GM12892 (cell line): ENCODE measurements at regions not wholly inside any gene's neighbourhood (a gene's known extent, or its start where the extent isn't known, plus 50 kb on each side); places are given as distances from the start of the nearest gene placed in this dataset.

Source experiments
- POLR2A ChIP-seq: IDR thresholded peaks from 2 replicates; pipeline ENCODE4 v1.6.1; 2011; ENCODE audit warnings: low read depth, low read length, control low read depth
- POLR2AphosphoS5 ChIP-seq: IDR thresholded peaks from 2 replicates; pipeline ENCODE4 v1.6.1; 2011; ENCODE audit warnings: low read depth, low read length, control low read depth
- TAF1 ChIP-seq: IDR thresholded peaks from 2 replicates; pipeline ENCODE4 v1.6.1; 2011; ENCODE audit warnings: low read depth, mild to moderate bottlenecking, control low read depth, low read length, borderline replicate concordance

DNA sequence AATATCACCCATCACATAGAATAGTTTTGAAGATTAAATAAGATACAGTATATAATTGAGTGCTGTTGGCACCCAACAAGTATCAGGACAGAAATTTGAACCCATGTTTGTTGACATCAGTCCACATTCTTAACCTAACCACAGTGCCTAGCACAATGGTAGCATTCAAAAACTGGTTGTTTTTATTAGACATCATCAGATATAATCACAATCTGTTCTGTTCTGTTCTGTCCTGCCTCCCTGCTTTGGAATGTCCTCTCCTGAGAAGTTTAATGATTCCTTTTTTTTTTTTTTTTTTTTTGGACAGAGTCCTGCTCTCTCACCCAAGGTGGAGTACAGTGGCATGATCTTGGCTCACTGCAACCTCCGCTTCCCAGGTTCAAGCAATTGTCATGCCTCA, 476.6 kb downstream of the RMST start:
- TF ChIP-seq POLR2AphosphoS5 = no peak
- no peak for TF ChIP-seq POLR2A
- no peak for TF ChIP-seq TAF1
